Neural progenitor cell (in vitro differentiated cells): ENCODE measurements at regions not wholly inside any gene's neighbourhood (a gene's known extent, or its start where the extent isn't known, plus 50 kb on each side); places are given as distances from the start of the nearest gene placed in this dataset.
"Not testable (repeated sequence)": the region's sequence is repeated elsewhere in the genome, so short reads cannot be mapped to it uniquely, and the experiment has no call there.

Source experiments
- CTCF ChIP-seq: fragments of 200-600 bp; sonication (generic); IDR thresholded peaks from 2 replicates; pipeline ENCODE4 v1.5.1; 2017; ENCODE audit warnings: antibody characterized with exemption, mild to moderate bottlenecking
- EZH2 ChIP-seq: fragments of 200-600 bp; sonication (generic); IDR thresholded peaks from 2 replicates; pipeline ENCODE4 v1.6.1; 2017; ENCODE audit warnings: antibody characterized with exemption, mild to moderate bottlenecking, moderate library complexity
- EZH2phosphoT487 ChIP-seq: fragments of 200-600 bp; sonication (generic); IDR thresholded peaks from 2 replicates; pipeline ENCODE4 v1.6.1; 2017; ENCODE audit warnings: antibody characterized with exemption

GRCh38 chr4:38338939-38339338, 325.1 kb upstream of the KLF3 start:
- TF ChIP-seq CTCF, EZH2phosphoT487, EZH2: not testable (repeated sequence)
